ENCODE measurements at regions not wholly inside any gene's neighbourhood (a gene's known extent, or its start where the extent isn't known, plus 50 kb on each side); places are given as distances from the start of the nearest gene placed in this dataset.

GRCh38 chr20:47887064-47887463 lies 101.8 kb upstream of the SULF2 start:
- no peak for TF ChIP-seq CTCF (IDR thresholded peaks at IDR 0.05)
- TF ChIP-seq, protein P1, sequence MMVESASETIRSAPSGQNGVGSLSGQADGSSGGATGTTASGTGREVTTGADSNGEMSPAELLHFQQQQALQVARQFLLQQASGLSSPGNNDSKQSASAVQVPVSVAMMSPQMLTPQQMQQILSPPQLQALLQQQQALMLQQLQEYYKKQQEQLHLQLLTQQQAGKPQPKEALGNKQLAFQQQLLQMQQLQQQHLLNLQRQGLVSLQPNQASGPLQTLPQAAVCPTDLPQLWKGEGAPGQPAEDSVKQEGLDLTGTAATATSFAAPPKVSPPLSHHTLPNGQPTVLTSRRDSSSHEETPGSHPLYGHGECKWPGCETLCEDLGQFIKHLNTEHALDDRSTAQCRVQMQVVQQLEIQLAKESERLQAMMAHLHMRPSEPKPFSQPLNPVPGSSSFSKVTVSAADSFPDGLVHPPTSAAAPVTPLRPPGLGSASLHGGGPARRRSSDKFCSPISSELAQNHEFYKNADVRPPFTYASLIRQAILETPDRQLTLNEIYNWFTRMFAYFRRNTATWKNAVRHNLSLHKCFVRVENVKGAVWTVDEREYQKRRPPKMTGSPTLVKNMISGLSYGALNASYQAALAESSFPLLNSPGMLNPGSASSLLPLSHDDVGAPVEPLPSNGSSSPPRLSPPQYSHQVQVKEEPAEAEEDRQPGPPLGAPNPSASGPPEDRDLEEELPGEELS (CRISPR knock-in tag; IDR thresholded peaks at IDR 0.05) = no peak
